ENCODE measurements at regions not wholly inside any gene's neighbourhood (a gene's known extent, or its start where the extent isn't known, plus 50 kb on each side); places are given as distances from the start of the nearest gene placed in this dataset.

- TF ChIP-seq CTCF (IDR thresholded peaks at IDR 0.05; ENCODE audit: low read depth, low read length) (no peak), POLR2A (IDR thresholded peaks at IDR 0.05; ENCODE audit: extremely low read depth, insufficient read length) (no peak), MAX (IDR thresholded peaks at IDR 0.05; ENCODE audit: low read depth, low read length) (no peak)
These were observed 280.3 kb upstream of the FOXF1 start for GRCh38 chr16:86229866-86230656.
